HCT116 (cell line): ENCODE measurements at regions not wholly inside any gene's neighbourhood (a gene's known extent, or its start where the extent isn't known, plus 50 kb on each side); places are given as distances from the start of the nearest gene placed in this dataset.

ENCODE experiments used
- ZNF274 ChIP-seq: fragments of 200-500 bp; sonication (Bioruptor generic); IDR thresholded peaks from 2 replicates; pipeline ENCODE4 v1.6.1; 2014; ENCODE audit warnings: mild to moderate bottlenecking, low read depth, low read length, inconsistent platforms
- TF ChIP-seq, protein P1 (sequence below), 3 experiments: fragments of 200-600 bp in 1 of 3; sonication (generic) in 1 of 3; IDR thresholded peaks in 2 of 3; conservative IDR thresholded peaks in 1 of 3; 2 replicates each; pipeline ENCODE4 v1.5.1; 2012 to 2017; ENCODE audit warnings: low read depth in 2 of 3, low read length in 2 of 3, antibody characterized with exemption in 1 of 3, borderline replicate concordance in 1 of 3, control low read depth in 1 of 3, mild to moderate bottlenecking in 1 of 3, mixed read lengths in 1 of 3, mixed run types in 1 of 3, moderate library complexity in 1 of 3; ENCODE audit not compliant: insufficient read depth in 1 of 3

DNA sequence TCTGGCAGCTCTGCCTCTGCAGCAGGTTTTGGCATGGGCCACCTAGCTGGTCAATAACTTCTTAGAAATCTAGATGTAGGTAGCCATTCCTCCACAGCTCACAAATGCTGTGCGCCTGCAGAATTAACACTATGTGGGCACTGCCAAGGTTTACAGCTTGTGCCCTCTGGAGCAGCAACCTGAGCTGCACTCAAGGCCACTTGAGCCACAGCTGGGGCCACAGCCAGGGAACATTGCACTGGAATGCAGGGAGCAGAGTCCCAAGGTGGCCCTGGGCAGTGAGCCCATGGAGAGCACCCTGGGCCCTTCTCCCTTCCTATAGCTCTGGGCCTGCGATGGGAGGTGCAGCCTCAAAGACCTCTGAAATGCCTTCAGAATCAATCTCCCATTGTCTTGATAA, 365.3 kb downstream of the SATB2 start:
- TF ChIP-seq ZNF274: no peak
- TF ChIP-seq, protein P1, sequence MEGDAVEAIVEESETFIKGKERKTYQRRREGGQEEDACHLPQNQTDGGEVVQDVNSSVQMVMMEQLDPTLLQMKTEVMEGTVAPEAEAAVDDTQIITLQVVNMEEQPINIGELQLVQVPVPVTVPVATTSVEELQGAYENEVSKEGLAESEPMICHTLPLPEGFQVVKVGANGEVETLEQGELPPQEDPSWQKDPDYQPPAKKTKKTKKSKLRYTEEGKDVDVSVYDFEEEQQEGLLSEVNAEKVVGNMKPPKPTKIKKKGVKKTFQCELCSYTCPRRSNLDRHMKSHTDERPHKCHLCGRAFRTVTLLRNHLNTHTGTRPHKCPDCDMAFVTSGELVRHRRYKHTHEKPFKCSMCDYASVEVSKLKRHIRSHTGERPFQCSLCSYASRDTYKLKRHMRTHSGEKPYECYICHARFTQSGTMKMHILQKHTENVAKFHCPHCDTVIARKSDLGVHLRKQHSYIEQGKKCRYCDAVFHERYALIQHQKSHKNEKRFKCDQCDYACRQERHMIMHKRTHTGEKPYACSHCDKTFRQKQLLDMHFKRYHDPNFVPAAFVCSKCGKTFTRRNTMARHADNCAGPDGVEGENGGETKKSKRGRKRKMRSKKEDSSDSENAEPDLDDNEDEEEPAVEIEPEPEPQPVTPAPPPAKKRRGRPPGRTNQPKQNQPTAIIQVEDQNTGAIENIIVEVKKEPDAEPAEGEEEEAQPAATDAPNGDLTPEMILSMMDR (IDR thresholded peaks at IDR 0.05 in 2 of 3, conservative IDR thresholded peaks at IDR 0.05 in 1 of 3; ENCODE audit: borderline replicate concordance in 1 of 3, insufficient read depth in 1 of 3, low read depth in 2 of 3, low read length in 2 of 3): no peak
